Mucosa of stomach (tissue), 1 donor: ENCODE measurements at regions not wholly inside any gene's neighbourhood (a gene's known extent, or its start where the extent isn't known, plus 50 kb on each side); places are given as distances from the start of the nearest gene placed in this dataset.

Experiments used
- H3K27me3 ChIP-seq: one replicate; pipeline ENCODE4 v1.7.0; 2013; ENCODE audit warnings: mild to moderate bottlenecking, low read length; ENCODE audit not compliant: control insufficient read depth, insufficient read depth
- H3K36me3 ChIP-seq: one replicate; pipeline ENCODE4 v1.7.0; 2013; ENCODE audit warnings: low read length; ENCODE audit not compliant: control insufficient read depth, insufficient read depth
- H3K4me1 ChIP-seq: one replicate; pipeline ENCODE4 v1.7.0; 2013; ENCODE audit warnings: mild to moderate bottlenecking, low read length; ENCODE audit not compliant: control insufficient read depth, insufficient read depth
- H3K4me3 ChIP-seq: one replicate; pipeline ENCODE4 v1.7.0; 2013; ENCODE audit warnings: low read length
- H3K9ac ChIP-seq: one replicate; pipeline ENCODE4 v1.7.0; 2013; ENCODE audit warnings: mild to moderate bottlenecking, low read length, moderate library complexity
- H3K9me3 ChIP-seq: one replicate; pipeline ENCODE4 v1.7.0; 2013; ENCODE audit warnings: mild to moderate bottlenecking, low read length, moderate library complexity; ENCODE audit not compliant: control insufficient read depth
- donor health status: Pancreatic carcinoma.

DNA sequence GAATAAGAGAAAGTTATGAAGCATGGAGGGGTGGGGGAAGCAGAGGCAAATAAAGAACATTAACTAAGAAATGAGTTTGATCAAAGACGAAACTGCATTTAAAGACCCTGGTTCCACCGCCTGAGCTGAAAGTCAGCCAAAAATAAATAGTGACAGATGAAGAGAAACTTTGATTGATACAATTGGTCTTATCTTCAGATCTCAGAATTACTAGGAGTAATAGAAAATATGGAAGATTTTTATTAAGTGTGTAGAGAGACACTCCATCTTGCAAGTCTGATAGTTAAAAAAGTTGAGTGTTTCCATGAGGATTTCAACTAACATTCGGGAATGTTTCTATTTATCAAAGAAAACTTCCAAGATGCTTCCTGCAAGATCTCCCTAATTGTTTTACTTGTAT lies 418.2 kb upstream of the ADGRL2 start:
- Histone ChIP-seq H3K9ac (no peak overlapping the region), H3K9me3 (no peaks in the 10 kb centered on the region), H3K4me1 (no peaks in the 10 kb centered on the region), H3K27me3 (no peaks in the 10 kb centered on the region), H3K36me3 (no peaks in the 10 kb centered on the region), H3K4me3 (no peak overlapping the region)

DNA sequence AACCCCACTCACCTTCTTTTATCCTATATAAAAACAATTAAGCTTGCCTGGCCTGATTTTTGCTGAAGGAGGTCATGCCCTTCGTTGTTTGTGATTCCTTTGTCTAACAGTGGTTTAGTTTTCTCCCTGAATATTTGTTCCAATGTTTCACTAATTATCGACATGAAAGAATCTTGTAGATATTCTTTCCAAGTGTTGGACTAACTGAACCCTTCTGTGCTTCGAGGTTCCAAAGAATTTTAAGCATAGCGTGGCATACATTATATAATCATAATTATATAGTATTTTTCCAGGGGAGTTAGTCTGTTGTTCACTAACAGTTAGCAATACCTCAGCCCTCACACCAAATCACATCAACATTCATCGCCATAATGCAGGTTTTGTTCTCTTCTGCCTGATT lies 418.9 kb upstream of the ADGRL2 start:
- Histone ChIP-seq H3K4me3 (no peak overlapping the region), H3K9ac (no peak overlapping the region), H3K9me3 (no peaks in the 10 kb centered on the region), H3K27me3 (no peaks in the 10 kb centered on the region), H3K4me1 (no peaks in the 10 kb centered on the region), H3K36me3 (no peaks in the 10 kb centered on the region)

DNA sequence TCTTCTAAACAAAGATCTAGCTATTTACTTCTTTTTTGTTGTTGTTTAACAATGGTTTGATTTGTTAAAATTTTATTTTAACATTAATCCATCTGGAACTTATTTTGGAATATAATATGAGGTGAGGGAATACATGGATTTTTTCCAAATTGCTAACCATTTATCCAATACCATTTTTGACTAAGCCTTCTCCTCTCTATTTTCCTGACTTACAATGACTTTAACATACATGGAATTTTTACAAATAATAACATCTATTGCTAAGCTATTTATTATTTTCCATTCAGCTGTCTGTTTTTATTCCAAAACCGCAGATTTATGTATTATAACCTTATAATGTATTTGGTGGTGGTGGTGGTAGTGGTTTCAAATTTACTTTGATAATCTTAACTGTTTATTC lies 420.3 kb upstream of the ADGRL2 start:
- no peak overlapping the region for H3K4me3 ChIP-seq
- no peaks in the 10 kb centered on the region for H3K36me3 ChIP-seq
- H3K4me1 ChIP-seq: no peaks in the 10 kb centered on the region
- no peaks in the 10 kb centered on the region for H3K9me3 ChIP-seq
- no peak overlapping the region for H3K9ac ChIP-seq
- H3K27me3 ChIP-seq: no peaks in the 10 kb centered on the region

DNA sequence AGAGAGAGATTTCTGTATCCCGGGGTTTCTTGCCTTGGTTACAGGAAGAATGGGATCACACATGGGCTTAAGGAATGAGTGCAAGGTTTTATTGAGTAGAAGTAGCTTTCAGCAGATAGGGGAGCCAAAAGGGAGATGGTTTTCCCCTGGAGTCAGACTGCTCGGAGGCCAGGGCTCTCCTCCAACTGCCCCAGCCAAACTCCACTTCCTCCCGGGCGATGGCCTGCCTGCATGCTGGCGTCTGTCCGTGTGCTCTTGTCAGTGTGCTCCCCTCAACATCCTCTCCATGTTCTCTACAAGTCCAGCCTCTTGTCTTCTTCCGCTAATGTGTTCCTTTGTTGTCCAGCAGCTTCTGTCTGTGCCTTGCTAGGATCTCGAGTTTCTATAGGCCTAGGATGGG lies 421.3 kb upstream of the ADGRL2 start:
- no peak overlapping the region for H3K4me3 ChIP-seq
- H3K9me3 ChIP-seq: no peaks in the 10 kb centered on the region
- no peaks in the 10 kb centered on the region for H3K4me1 ChIP-seq
- H3K36me3 ChIP-seq: no peaks in the 10 kb centered on the region
- H3K9ac ChIP-seq: no peak overlapping the region
- no peaks in the 10 kb centered on the region for H3K27me3 ChIP-seq

DNA sequence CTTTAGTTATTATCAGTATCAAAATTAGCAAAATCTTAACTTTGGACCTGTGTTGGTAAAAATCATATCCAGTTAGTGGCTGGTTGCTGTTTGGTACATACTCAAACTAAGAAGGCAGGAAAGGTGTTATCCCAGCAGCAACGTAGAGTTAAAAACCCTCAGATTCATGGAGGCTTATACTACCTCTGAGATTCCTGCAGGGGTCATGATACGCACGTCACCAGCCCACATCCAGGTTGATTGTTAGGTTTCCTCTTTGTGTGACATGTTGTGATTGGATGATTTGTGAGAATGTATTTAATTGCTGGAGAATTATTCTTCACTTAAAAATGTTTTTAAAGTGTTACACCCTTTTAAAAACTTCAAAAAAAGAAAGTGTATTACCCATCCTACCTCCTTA lies 423.3 kb upstream of the ADGRL2 start:
- no peaks in the 10 kb centered on the region for H3K9me3 ChIP-seq
- H3K4me1 ChIP-seq: no peaks in the 10 kb centered on the region
- H3K9ac ChIP-seq: no peak overlapping the region
- no peak overlapping the region for H3K4me3 ChIP-seq
- H3K36me3 ChIP-seq: no peaks in the 10 kb centered on the region
- no peaks in the 10 kb centered on the region for H3K27me3 ChIP-seq

DNA sequence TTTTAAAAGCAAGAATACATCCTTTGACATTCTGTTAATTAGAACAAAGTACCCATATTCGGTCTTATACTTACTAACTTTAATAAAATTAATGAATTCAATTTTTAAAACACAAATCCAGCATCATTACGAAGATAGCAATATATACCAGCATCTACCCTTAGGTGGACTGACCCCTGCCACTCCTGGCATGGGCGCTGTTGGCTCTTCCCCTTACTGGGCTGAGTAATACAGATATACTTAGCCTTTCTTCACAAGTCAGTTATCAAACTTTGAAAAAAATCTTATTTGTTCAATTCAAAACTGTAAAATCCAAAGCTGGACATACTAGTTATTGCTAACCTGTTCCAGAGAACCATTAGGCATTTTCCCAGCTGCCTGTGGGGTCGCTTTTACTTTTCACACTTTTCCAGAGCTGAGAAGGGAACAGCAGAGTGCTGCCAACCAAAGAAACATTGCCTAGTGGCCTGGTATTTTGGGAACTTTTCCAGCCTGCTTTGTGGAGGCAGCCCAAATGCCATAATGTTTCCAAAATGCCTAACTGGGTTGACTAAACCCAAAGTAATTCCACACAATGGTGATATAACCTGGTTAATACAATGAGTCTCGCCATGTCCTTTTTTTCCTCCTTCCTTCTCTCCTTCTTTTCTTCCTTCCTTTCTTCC lies 424.7 kb upstream of the ADGRL2 start:
- Histone ChIP-seq H3K9me3 (no peaks in the 10 kb centered on the region), H3K4me1 (no peaks in the 10 kb centered on the region), H3K36me3 (no peaks in the 10 kb centered on the region), H3K9ac (no peak overlapping the region), H3K27me3 (no peaks in the 10 kb centered on the region), H3K4me3 (no peak overlapping the region)

DNA sequence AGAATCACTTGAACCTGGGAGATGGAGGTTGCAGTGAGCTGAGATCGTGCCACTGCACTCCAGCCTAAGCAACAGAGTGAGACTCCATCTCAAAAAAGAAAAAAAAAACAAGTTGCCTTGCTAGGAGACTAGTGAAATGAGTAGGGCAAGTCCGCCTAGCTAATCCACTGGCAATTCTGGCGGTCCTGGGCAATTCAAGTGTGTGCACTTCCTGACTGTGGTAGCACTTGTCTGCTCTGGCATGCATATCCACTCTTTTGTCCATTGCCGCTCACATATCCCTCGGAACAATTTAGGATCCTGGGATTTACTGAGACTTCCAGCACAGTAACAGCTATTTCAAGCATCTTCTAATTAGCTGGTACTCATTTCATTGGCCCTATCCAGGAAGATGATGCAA lies 426.3 kb upstream of the ADGRL2 start:
- Histone ChIP-seq H3K9ac (no peak overlapping the region), H3K36me3 (no peaks in the 10 kb centered on the region), H3K4me1 (no peaks in the 10 kb centered on the region), H3K9me3 (no peaks in the 10 kb centered on the region), H3K4me3 (no peak overlapping the region), H3K27me3 (no peaks in the 10 kb centered on the region)

DNA sequence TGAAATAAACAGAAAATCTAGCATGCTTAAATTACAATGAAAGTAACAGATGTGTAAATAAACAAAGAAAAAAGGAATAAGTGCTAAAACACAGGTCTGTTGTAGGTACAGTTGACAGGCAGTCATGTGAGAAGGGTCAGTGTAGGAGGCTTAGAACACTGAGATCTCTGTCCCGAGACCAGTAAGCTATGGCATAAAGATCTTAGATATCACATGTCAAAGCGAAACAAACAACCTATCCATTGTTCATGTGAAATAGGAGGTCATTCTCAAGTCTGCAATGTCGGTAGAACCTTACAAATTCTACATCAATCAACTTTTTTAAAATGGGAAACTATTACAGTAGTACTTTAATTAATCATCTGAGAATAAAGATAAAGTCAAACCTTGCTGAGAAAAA lies 428.9 kb upstream of the ADGRL2 start:
- Histone ChIP-seq H3K4me3 (no peak overlapping the region), H3K9me3 (no peaks in the 10 kb centered on the region), H3K4me1 (no peaks in the 10 kb centered on the region)

DNA sequence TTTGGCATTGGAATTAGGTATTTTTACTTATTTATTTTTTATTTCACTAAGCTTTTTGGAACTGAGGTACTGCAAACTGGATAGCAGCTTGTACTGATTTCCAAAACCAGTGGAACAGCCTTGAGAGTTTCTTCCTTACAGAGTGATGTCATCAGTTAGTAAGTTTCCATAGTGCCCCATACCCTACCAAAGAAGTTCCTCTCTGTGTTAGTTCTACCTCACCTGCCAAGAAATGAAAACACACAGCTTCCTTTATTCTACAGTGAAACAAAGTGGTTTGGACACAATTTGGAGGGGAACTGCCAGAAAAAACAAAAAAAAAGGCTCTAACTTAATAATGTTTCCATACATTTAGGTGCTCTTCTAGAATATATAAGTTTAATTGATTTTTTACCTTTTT lies 430.9 kb upstream of the ADGRL2 start:
- Histone ChIP-seq H3K9me3 (no peaks in the 10 kb centered on the region), H3K4me3 (no peak overlapping the region), H3K36me3 (no peaks in the 10 kb centered on the region), H3K4me1 (no peaks in the 10 kb centered on the region), H3K9ac (no peak overlapping the region), H3K27me3 (no peaks in the 10 kb centered on the region)

More for the DNA sequence above, 428.9 kb upstream of the ADGRL2 start:
- Histone ChIP-seq H3K36me3 (no peaks in the 10 kb centered on the region), H3K27me3 (no peaks in the 10 kb centered on the region), H3K9ac (no peak overlapping the region)

DNA sequence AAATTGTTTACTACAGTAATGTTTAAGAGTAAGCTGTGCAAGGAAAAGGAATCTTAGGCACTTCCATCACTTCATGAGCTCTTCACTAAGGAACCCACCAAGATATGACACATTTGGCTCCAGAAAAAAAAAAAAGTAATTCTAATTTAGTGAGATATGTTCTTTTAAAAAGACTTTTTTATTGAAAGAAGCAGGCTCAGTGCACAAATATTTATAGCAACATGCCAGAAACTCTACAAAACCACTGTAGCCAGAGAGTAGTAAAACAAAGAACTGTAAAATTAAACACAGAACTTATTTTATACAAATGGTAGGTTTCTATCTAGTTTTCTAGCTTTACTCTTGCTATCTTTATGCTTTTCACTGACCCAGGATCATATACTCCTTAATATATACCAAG lies 434.6 kb upstream of the ADGRL2 start:
- H3K4me3 ChIP-seq: no peak overlapping the region
- H3K9ac ChIP-seq: no peak overlapping the region
- no peaks in the 10 kb centered on the region for H3K9me3 ChIP-seq
- H3K36me3 ChIP-seq: no peaks in the 10 kb centered on the region
- no peaks in the 10 kb centered on the region for H3K4me1 ChIP-seq
- H3K27me3 ChIP-seq: no peaks in the 10 kb centered on the region

DNA sequence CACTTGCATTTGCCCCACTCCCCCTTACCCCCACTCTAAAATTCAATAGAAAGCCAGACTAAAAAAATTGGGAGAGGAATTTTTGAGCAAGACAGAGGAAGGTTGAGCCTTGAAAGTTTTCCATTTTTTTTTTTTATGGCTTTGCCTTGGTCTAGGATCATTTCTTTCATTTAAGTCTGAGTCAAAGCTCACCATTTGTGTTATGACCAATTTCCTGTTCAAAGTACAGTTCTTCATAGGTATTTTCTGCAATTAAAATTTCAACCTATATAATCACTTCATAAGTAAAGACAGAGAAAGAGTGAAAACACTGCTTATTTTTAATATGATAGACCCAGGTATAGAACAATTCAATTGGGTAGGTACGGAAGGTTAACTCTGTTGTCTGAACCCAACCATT lies 436.6 kb upstream of the ADGRL2 start:
- H3K36me3 ChIP-seq: no peaks in the 10 kb centered on the region
- no peaks in the 10 kb centered on the region for H3K9me3 ChIP-seq
- no peaks in the 10 kb centered on the region for H3K4me1 ChIP-seq
- H3K4me3 ChIP-seq: no peak overlapping the region
- H3K9ac ChIP-seq: no peak overlapping the region
- H3K27me3 ChIP-seq: no peaks in the 10 kb centered on the region

DNA sequence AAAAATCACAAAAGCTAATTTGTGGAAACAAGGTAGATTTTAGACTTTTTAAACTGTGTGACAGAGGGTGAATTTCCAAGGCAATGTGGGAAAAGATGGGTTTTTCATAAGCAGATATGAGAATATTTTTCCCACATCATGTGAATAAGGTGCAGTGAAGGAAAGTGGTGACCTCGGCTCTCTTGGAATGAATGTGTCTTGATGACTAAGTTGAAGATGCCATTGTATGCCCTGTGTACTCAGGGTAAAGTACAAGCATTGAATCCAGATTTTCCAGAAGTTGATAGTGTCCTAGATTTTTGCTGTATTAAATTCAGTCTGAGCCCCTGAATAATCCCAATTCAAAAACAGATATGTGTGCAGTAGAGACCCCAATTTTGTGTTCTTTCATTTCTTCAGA lies 442.6 kb upstream of the ADGRL2 start:
- Histone ChIP-seq H3K4me3 (no peak overlapping the region), H3K9me3 (no peaks in the 10 kb centered on the region), H3K36me3 (no peaks in the 10 kb centered on the region), H3K4me1 (no peaks in the 10 kb centered on the region), H3K9ac (no peak overlapping the region), H3K27me3 (no peaks in the 10 kb centered on the region)

DNA sequence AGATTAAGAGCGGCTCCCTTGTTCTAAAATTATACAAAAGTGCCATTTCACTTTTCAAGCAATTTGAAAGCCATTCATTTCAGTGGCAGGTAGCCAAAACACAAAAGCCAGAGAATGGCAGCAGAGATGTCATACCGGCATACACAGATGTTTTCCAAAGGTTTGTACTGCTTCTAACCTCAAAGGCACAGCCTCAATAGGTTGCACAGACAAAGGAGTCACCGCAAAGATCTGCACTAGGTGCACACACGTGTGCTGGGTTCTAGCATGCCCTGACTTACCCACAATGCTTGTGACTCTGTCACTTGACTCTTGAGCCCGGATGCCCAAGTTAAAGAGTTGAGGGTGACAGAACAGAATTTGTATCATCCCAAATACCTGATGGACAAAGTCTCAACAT lies 448.9 kb upstream of the ADGRL2 start:
- Histone ChIP-seq H3K9ac (no peak overlapping the region), H3K36me3 (no peaks in the 10 kb centered on the region), H3K9me3 (no peaks in the 10 kb centered on the region), H3K4me1 (no peaks in the 10 kb centered on the region), H3K27me3 (no peaks in the 10 kb centered on the region), H3K4me3 (no peak overlapping the region)
